ENCODE measurements at regions not wholly inside any gene's neighbourhood (a gene's known extent, or its start where the extent isn't known, plus 50 kb on each side); places are given as distances from the start of the nearest gene placed in this dataset.

DNA sequence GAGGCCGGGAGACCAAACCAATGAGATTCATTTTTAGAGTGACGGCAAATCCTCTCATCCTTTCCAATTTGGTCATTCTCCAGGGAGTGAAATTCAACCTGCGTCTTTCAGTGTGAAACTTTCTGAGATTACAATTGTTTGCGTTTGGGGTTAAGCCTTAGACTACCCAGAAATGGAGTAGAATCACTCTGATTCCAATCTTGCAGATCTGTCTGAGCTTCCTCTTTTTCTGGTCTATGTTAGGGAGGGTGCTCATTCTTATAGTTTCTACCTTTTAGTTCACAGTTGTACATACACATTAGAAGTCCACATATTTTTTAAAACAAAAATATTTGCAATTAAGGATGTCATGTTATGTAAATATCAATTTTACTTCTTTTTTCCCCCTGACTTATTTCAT is 183.0 kb upstream of the PHACTR1 start:
- peaks cover 2% of the 10 kb centered on the region for H3K27me3 Mint-ChIP-seq (ENCODE audit: insufficient read depth)
- H3K27ac Mint-ChIP-seq: no peak overlapping the region
- H3K4me1 Mint-ChIP-seq: no peaks in the 10 kb centered on the region
- Histone ChIP-seq H3K9ac (ENCODE audit: extremely low read depth, low read length, poor library complexity, severe bottlenecking) (no peak overlapping the region), H3K27me3 (ENCODE audit: control insufficient read depth, insufficient read depth, low read length, poor library complexity, severe bottlenecking) (no peaks in the 10 kb centered on the region), H3K4me3 (ENCODE audit: low read length) (no peak overlapping the region), H3K27ac (ENCODE audit: low read depth, low read length) (no peak overlapping the region), H3K36me3 (ENCODE audit: control insufficient read depth, insufficient read depth, low read length) (no peaks in the 10 kb centered on the region), H3K4me1 (ENCODE audit: control insufficient read depth, insufficient read depth, low read length) (peaks cover 6% of the 10 kb centered on the region), H3K9me3 (ENCODE audit: control insufficient read depth, low read length) (no peaks in the 10 kb centered on the region)
- H3K36me3 Mint-ChIP-seq (ENCODE audit: low read depth): no peaks in the 10 kb centered on the region
- no peak for DNase-seq
- WGBS, 2 experiments (ENCODE audit: insufficient coverage in 1 of 2, insufficient read length in 1 of 2): 92 to 94% methylated on average over 4 of the region's 4 CpGs
- no peaks in the 10 kb centered on the region for H3K9me3 Mint-ChIP-seq
- no peak overlapping the region for H3K4me3 Mint-ChIP-seq
- TF ChIP-seq, protein P1, sequence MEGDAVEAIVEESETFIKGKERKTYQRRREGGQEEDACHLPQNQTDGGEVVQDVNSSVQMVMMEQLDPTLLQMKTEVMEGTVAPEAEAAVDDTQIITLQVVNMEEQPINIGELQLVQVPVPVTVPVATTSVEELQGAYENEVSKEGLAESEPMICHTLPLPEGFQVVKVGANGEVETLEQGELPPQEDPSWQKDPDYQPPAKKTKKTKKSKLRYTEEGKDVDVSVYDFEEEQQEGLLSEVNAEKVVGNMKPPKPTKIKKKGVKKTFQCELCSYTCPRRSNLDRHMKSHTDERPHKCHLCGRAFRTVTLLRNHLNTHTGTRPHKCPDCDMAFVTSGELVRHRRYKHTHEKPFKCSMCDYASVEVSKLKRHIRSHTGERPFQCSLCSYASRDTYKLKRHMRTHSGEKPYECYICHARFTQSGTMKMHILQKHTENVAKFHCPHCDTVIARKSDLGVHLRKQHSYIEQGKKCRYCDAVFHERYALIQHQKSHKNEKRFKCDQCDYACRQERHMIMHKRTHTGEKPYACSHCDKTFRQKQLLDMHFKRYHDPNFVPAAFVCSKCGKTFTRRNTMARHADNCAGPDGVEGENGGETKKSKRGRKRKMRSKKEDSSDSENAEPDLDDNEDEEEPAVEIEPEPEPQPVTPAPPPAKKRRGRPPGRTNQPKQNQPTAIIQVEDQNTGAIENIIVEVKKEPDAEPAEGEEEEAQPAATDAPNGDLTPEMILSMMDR (conservative IDR thresholded peaks at IDR 0.05): no peak

DNA sequence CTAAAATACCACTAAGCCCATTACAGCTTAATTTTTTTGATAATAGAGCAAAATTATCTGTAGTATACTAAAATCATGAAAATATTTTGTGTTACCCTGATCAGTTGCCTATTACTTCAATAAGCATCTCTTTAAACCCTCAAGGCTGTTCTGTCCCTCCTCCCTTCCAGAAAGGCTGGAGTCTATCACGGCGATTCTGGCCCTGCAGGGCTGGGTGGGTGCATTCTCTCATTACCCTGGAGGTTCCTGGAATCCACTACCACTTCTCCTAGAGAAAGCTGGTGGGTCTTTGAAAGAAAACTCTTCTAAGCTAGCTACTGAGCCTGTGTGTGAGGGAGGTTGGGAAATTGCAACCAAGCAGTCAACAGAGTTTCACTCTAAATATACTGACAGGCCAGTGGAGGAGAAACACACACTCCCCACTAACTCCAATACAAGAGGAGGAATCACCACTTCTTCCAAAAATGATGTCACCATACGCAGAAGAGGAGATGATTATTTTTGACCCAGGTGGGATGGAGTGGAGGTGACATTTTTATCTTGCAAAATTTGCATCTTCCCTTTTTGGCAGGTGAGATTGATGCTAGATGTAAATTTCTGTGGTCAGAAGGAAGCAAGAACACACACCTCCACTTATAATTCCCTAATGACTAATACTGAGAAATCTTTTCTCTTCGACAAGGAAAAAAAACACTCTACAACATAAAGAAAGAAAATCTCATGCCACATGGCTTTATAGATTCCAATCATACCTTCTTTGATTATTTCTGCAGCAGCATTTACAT is 182.3 kb upstream of the PHACTR1 start:
- Mint-ChIP-seq H3K4me3 (no peak overlapping the region), H3K36me3 (ENCODE audit: low read depth) (no peaks in the 10 kb centered on the region), H3K4me1 (no peaks in the 10 kb centered on the region), H3K27ac (no peak overlapping the region), H3K27me3 (ENCODE audit: insufficient read depth) (peaks cover 3% of the 10 kb centered on the region), H3K9me3 (no peaks in the 10 kb centered on the region)
- Histone ChIP-seq H3K36me3 (ENCODE audit: control insufficient read depth, insufficient read depth, low read length) (no peaks in the 10 kb centered on the region), H3K9ac (ENCODE audit: extremely low read depth, low read length, poor library complexity, severe bottlenecking) (no peak overlapping the region), H3K27ac (ENCODE audit: low read depth, low read length) (no peak overlapping the region), H3K27me3 (ENCODE audit: control insufficient read depth, insufficient read depth, low read length, poor library complexity, severe bottlenecking) (no peaks in the 10 kb centered on the region), H3K4me3 (ENCODE audit: low read length) (no peak overlapping the region), H3K4me1 (ENCODE audit: control insufficient read depth, insufficient read depth, low read length) (no peaks in the 10 kb centered on the region), H3K9me3 (ENCODE audit: control insufficient read depth, low read length) (no peaks in the 10 kb centered on the region)
- TF ChIP-seq, protein P1 (conservative IDR thresholded peaks at IDR 0.05): no peak
- no peak for DNase-seq
- 96 to 100% methylated on average over 1 to 4 of the region's 4 CpGs for WGBS, 2 experiments (ENCODE audit: insufficient coverage in 1 of 2, insufficient read length in 1 of 2)

DNA sequence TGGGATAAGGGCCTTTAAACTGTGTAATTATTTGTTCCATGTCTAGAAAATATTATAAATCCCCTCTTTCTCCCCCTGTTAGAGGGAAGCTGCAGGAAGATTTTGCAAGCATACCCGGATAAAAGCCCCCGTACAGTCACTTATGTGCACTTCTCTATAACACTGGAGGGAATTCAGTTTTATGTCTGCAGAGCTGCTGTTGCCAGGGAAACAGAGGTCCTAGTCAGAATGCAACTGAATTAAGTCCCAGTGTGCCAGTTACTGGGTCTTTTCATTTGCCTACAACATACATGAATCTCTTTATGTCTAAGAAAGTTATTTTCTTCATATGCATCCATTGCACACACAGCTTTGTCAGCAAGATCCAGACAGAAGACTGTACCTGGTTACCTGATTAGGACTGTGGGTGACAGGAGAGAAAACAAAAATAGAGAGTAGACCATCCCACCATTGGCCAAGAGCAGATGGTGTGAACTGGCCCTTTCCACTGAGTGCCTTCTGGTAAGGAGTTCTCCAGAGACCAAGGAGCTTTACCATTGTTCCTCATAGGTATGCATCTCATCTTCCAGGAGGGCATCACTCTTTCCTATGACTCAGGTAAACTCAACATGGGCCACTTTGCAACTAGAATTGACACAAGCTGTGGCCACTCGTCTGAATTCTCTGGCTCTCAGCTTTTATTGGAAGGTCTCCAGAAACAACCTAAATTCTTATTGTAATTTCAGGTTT is 180.8 kb upstream of the PHACTR1 start:
- Mint-ChIP-seq H3K4me3 (no peak overlapping the region), H3K27ac (no peak overlapping the region), H3K27me3 (ENCODE audit: insufficient read depth) (peaks cover 3% of the 10 kb centered on the region), H3K36me3 (ENCODE audit: low read depth) (no peaks in the 10 kb centered on the region), H3K9me3 (no peaks in the 10 kb centered on the region), H3K4me1 (no peaks in the 10 kb centered on the region)
- TF ChIP-seq, protein P1 (conservative IDR thresholded peaks at IDR 0.05): no peak
- DNase-seq: no peak
- no peak overlapping the region for H3K4me3 ChIP-seq (ENCODE audit: low read length)
- no peaks in the 10 kb centered on the region for H3K27me3 ChIP-seq (ENCODE audit: control insufficient read depth, insufficient read depth, low read length, poor library complexity, severe bottlenecking)
- no peak overlapping the region for H3K9ac ChIP-seq (ENCODE audit: extremely low read depth, low read length, poor library complexity, severe bottlenecking)
- H3K36me3 ChIP-seq (ENCODE audit: control insufficient read depth, insufficient read depth, low read length): no peaks in the 10 kb centered on the region
- no peak overlapping the region for H3K27ac ChIP-seq (ENCODE audit: low read depth, low read length)
- no peaks in the 10 kb centered on the region for H3K4me1 ChIP-seq (ENCODE audit: control insufficient read depth, insufficient read depth, low read length)
- H3K9me3 ChIP-seq (ENCODE audit: control insufficient read depth, low read length): no peaks in the 10 kb centered on the region
- 83 to 96% methylated on average over 3 of the region's 3 CpGs for WGBS, 2 experiments (ENCODE audit: insufficient coverage in 1 of 2, insufficient read length in 1 of 2)
